ENCODE measurements at regions not wholly inside any gene's neighbourhood (a gene's known extent, or its start where the extent isn't known, plus 50 kb on each side); places are given as distances from the start of the nearest gene placed in this dataset.
"Not testable (repeated sequence)": the region's sequence is repeated elsewhere in the genome, so short reads cannot be mapped to it uniquely, and the experiment has no call there.

- DNase-seq (ENCODE audit: low read depth), result no peak
These were observed 139.8 kb upstream of the GK2 start for GRCh38 chr4:79547851-79548250.

- not testable (repeated sequence) for DNase-seq (ENCODE audit: low read depth)
These were observed 137.3 kb upstream of the GK2 start for GRCh38 chr4:79545292-79545691.

- DNase-seq (ENCODE audit: low read depth), result no peak
These were observed 132.1 kb upstream of the GK2 start for GRCh38 chr4:79540143-79540542.

GRCh38 chr4:79535516-79535915 is 127.5 kb upstream of the GK2 start:
- no peak for DNase-seq (ENCODE audit: low read depth)

GRCh38 chr4:79528241-79528706 is 120.2 kb upstream of the GK2 start:
- DNase-seq (ENCODE audit: low read depth), result no peak

- no peak for DNase-seq (ENCODE audit: low read depth)
These were observed 118.9 kb upstream of the GK2 start for GRCh38 chr4:79526641-79527565.

- no peak for DNase-seq (ENCODE audit: low read depth)
These were observed 108.1 kb upstream of the GK2 start for GRCh38 chr4:79516114-79516513.

- DNase-seq (ENCODE audit: low read depth), result no peak
These were observed 106.7 kb upstream of the GK2 start for GRCh38 chr4:79514621-79515329.

- no peak for DNase-seq (ENCODE audit: low read depth)
These were observed 105.5 kb upstream of the GK2 start for GRCh38 chr4:79513576-79513975.

GRCh38 chr4:79512363-79512762 is 104.3 kb upstream of the GK2 start:
- DNase-seq (ENCODE audit: low read depth), result no peak

- no peak for DNase-seq (ENCODE audit: low read depth)
These were observed 94.1 kb upstream of the GK2 start for GRCh38 chr4:79502081-79502480.

GRCh38 chr4:79498282-79498681 is 90.3 kb upstream of the GK2 start:
- no peak for DNase-seq (ENCODE audit: low read depth)

- no peak for DNase-seq (ENCODE audit: low read depth)
These were observed 89.0 kb upstream of the GK2 start for GRCh38 chr4:79497001-79497400.

- DNase-seq (ENCODE audit: low read depth), result no peak
These were observed 87.4 kb upstream of the GK2 start for GRCh38 chr4:79495447-79495846.

- no peak for DNase-seq (ENCODE audit: low read depth)
These were observed 84.1 kb upstream of the GK2 start for GRCh38 chr4:79492148-79492547.

- no peak for DNase-seq (ENCODE audit: low read depth)
These were observed 81.5 kb upstream of the GK2 start for GRCh38 chr4:79489506-79489905.

GRCh38 chr4:79476196-79476595 is 68.2 kb upstream of the GK2 start:
- no peak for DNase-seq (ENCODE audit: low read depth)

- DNase-seq (ENCODE audit: low read depth), result no peak
These were observed 65.4 kb upstream of the GK2 start for GRCh38 chr4:79473439-79473724.

- DNase-seq (ENCODE audit: low read depth), result no peak
These were observed 64.8 kb upstream of the GK2 start for GRCh38 chr4:79472693-79473438.

GRCh38 chr4:79472036-79472435 is 64.0 kb upstream of the GK2 start:
- no peak for DNase-seq (ENCODE audit: low read depth)

GRCh38 chr4:79471309-79471708 is 63.3 kb upstream of the GK2 start:
- no peak for DNase-seq (ENCODE audit: low read depth)

- no peak for DNase-seq (ENCODE audit: low read depth)
These were observed 59.4 kb upstream of the GK2 start for GRCh38 chr4:79467246-79467932.

All from HS-27A (cell line).